Osteoblast (primary cell): ENCODE measurements at regions not wholly inside any gene's neighbourhood (a gene's known extent, or its start where the extent isn't known, plus 50 kb on each side); places are given as distances from the start of the nearest gene placed in this dataset. TPM values are rescaled to one million over a fixed set of nuclear protein-coding genes. Genes with fewer than 3 reads are reported as not detected.

Experiments used
- DNase-seq: peaks from one replicate; pipeline ENCODE4 v3.0.0; 2011; ENCODE audit warnings: low spot score, mixed read lengths; ENCODE audit not compliant: insufficient read length; ENCODE audit errors: missing footprints
- H2AFZ ChIP-seq: 2 replicates; pipeline ENCODE4 v1.6.0; 2011; ENCODE audit warnings: mild to moderate bottlenecking, low read length
- H3K27ac ChIP-seq: 2 replicates; pipeline ENCODE4 v1.5.1; 2011; ENCODE audit warnings: mild to moderate bottlenecking, low read depth, low read length, moderate library complexity
- H3K27me3 ChIP-seq: 2 replicates; pipeline ENCODE4 v1.6.0; 2012; ENCODE audit warnings: mild to moderate bottlenecking, control low read depth, inconsistent platforms, low read length, moderate library complexity; ENCODE audit not compliant: insufficient read depth
- H3K36me3 ChIP-seq: 2 replicates; pipeline ENCODE4 v1.5.1; 2011; ENCODE audit warnings: mild to moderate bottlenecking, low read length, control low read depth, moderate library complexity; ENCODE audit not compliant: insufficient read depth
- H3K4me1 ChIP-seq: 2 replicates; pipeline ENCODE4 v1.5.1; 2011; ENCODE audit warnings: mild to moderate bottlenecking, low read length, control low read depth, moderate library complexity; ENCODE audit not compliant: insufficient read depth
- H3K4me2 ChIP-seq: 2 replicates; pipeline ENCODE4 v1.6.0; 2011; ENCODE audit warnings: mild to moderate bottlenecking, low read length; ENCODE audit not compliant: insufficient read depth
- H3K4me3 ChIP-seq: fragments of 200-600 bp; sonication (generic); 3 replicates; pipeline ENCODE4 v1.5.1; 2012; ENCODE audit warnings: mild to moderate bottlenecking, low read length, inconsistent platforms; ENCODE audit not compliant: insufficient read depth
- H3K79me2 ChIP-seq: 2 replicates; pipeline ENCODE4 v1.6.0; 2012; ENCODE audit warnings: mild to moderate bottlenecking, low read length, control low read depth, inconsistent platforms; ENCODE audit not compliant: insufficient read depth
- H3K9me3 ChIP-seq: 2 replicates; pipeline ENCODE4 v1.5.1; 2011; ENCODE audit warnings: low read depth, low read length, control low read depth
- H4K20me1 ChIP-seq: 2 replicates; pipeline ENCODE4 v1.6.0; 2012; ENCODE audit warnings: mild to moderate bottlenecking, low read length, control low read depth; ENCODE audit not compliant: insufficient read depth
- small RNA-seq: library from RNA; depleted of rRNA; stranded (forward); fragments of <200 nt; gene quantifications from one replicate; pipeline ENCODE3, GENCODE V24; 2012
- TF ChIP-seq, protein P1 (sequence below): IDR thresholded peaks from 2 replicates; pipeline ENCODE4 v1.5.1; 2011; ENCODE audit warnings: mild to moderate bottlenecking, low read depth, low read length, moderate library complexity; ENCODE audit errors: extremely low read depth

DNA sequence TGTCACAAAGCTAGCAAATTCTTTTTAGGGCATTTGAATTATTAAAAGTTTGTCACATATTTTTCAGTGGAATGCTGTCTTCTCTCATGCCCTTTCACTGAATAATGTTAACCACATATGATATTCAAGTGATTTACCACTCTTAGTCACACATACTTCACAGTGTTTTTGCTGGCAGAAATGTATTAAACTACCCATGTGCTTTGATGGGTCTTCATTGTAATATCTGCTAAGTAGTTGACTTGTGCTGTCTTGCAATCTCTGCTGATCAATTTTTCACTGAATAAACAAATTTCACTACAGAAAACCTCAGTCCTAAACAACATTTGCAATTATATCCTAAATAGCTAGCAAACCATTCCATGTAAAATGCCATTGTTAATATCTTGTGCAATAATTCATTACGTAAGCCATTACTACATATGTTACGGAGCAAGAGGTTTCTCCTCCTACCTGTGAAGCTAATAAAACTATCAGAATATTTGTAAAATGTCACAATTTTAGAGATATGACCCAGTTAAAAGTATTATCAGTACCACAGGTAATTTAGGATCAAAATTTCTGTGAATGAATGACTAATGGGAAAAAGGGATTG, 64.6 kb upstream of the LMO3 start:
- H4K20me1 ChIP-seq = no peaks in the 10 kb centered on the region
- DNase-seq = no peak

GRCh38 chr12:16669756-16670155, 63.8 kb upstream of the LMO3 start:
- Histone ChIP-seq H3K4me1 (no peaks in the 10 kb centered on the region), H3K27me3 (no peaks in the 10 kb centered on the region), H3K9me3 (no peaks in the 10 kb centered on the region), H3K27ac (no peak overlapping the region), H2AFZ (no peak overlapping the region), H3K4me3 (no peak overlapping the region), H4K20me1 (no peaks in the 10 kb centered on the region), H3K79me2 (no peaks in the 10 kb centered on the region), H3K4me2 (no peak overlapping the region), H3K36me3 (no peaks in the 10 kb centered on the region)
- TF ChIP-seq, protein P1, sequence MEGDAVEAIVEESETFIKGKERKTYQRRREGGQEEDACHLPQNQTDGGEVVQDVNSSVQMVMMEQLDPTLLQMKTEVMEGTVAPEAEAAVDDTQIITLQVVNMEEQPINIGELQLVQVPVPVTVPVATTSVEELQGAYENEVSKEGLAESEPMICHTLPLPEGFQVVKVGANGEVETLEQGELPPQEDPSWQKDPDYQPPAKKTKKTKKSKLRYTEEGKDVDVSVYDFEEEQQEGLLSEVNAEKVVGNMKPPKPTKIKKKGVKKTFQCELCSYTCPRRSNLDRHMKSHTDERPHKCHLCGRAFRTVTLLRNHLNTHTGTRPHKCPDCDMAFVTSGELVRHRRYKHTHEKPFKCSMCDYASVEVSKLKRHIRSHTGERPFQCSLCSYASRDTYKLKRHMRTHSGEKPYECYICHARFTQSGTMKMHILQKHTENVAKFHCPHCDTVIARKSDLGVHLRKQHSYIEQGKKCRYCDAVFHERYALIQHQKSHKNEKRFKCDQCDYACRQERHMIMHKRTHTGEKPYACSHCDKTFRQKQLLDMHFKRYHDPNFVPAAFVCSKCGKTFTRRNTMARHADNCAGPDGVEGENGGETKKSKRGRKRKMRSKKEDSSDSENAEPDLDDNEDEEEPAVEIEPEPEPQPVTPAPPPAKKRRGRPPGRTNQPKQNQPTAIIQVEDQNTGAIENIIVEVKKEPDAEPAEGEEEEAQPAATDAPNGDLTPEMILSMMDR = no peak
- no peak for DNase-seq

More for the DNA sequence above, 64.6 kb upstream of the LMO3 start:
- Histone ChIP-seq H3K27ac (no peak overlapping the region), H3K27me3 (no peaks in the 10 kb centered on the region), H3K4me1 (no peaks in the 10 kb centered on the region), H3K9me3 (no peaks in the 10 kb centered on the region), H3K4me3 (no peak overlapping the region), H2AFZ (no peak overlapping the region), H3K4me2 (no peak overlapping the region), H3K36me3 (no peaks in the 10 kb centered on the region), H3K79me2 (no peaks in the 10 kb centered on the region)
- TF ChIP-seq, protein P1 = no peak

DNA sequence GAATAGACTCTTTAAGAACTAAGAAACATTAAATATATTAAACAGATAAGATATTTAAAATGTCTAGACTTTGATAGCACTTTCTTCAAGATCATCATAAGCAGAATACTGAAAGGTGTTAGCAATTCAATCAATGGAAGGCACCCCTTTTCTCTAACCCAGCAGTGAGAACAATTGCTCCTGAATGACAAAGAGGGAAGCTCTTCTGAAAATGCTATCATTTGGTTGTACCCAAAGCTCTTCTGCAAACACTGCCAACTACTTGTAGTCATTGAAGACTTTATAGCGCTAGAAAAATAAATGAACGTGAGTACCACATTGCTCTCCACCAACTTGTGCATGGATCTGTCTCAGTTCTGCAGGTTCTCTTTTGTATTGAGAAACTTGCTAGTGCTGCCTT, 62.2 kb upstream of the LMO3 start:
- no peak overlapping the region for H2AFZ ChIP-seq
- no peaks in the 10 kb centered on the region for H3K79me2 ChIP-seq
- H3K4me1 ChIP-seq = no peaks in the 10 kb centered on the region
- TF ChIP-seq, protein P1 = no peak
- H3K36me3 ChIP-seq = no peaks in the 10 kb centered on the region
- no peaks in the 10 kb centered on the region for H3K27me3 ChIP-seq
- H3K9me3 ChIP-seq = no peaks in the 10 kb centered on the region
- no peak overlapping the region for H3K4me2 ChIP-seq
- no peak overlapping the region for H3K4me3 ChIP-seq
- no peak for DNase-seq
- no peaks in the 10 kb centered on the region for H4K20me1 ChIP-seq
- no peak overlapping the region for H3K27ac ChIP-seq

DNA sequence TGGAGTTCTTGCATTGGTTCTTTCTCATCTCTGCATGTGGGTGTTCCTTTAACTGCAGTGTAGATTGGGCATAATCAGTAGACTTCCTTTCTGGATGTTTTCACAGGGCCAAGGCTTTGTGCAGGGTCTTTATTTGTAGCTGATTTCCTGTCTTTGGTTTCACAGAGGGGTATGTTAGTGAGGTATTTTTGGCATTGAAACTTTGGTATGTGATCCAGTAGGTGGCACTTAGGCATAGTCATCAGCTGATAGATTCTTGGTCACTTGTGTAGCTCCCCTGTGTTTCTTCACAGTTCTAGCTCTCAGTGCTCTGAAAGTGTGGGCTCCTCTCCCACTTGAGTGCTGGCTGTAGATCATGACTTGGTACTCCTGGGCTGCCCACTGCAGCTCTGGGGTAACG, 52.7 kb upstream of the LMO3 start:
- Histone ChIP-seq H3K27ac (no peak overlapping the region), H3K36me3 (no peaks in the 10 kb centered on the region)
- TF ChIP-seq, protein P1 = no peak

More for the DNA sequence above, 52.7 kb upstream of the LMO3 start:
- Histone ChIP-seq H3K27me3 (no peaks in the 10 kb centered on the region), H3K4me1 (no peaks in the 10 kb centered on the region), H3K79me2 (no peaks in the 10 kb centered on the region), H3K4me2 (no peak overlapping the region), H3K4me3 (no peak overlapping the region), H4K20me1 (no peaks in the 10 kb centered on the region), H3K9me3 (no peaks in the 10 kb centered on the region), H2AFZ (no peak overlapping the region)
- no peak for DNase-seq

Small RNA genes in the stretch of these regions (small RNA-seq; reads per million reads assigned to genes)
- not detected for gene RNU6-837P
